ENCODE measurements at regions not wholly inside any gene's neighbourhood (a gene's known extent, or its start where the extent isn't known, plus 50 kb on each side); places are given as distances from the start of the nearest gene placed in this dataset.

DNA sequence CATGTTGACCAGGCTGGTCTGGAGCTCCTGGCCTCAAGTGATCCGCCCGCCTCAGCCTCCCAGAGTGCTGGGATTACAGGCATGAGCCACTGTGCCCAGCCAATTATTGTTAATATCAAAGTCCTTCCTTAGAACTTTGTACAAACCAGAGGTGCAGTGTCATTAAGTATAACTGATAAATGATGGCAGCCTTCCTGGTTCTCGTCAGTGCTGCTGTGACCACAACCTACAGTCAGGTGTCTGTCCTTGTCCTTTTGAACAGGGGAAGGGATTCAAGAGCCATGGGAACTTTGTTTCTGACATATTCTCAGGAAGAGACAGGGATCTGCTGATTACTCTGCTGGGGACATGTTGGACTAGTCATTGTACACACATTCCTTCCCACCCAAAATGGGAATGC lies 103.2 kb upstream of the TIAM2 start:
- H3K27ac ChIP-seq = no peak overlapping the region
- ChIA-PET POLR2A (ENCODE audit: low non-redundant PET) (no interaction called here), CTCF (interaction anchor here (0.7 kb wide), 1 partner anchor 21 kb away, joined by 3 read pairs; no protein-coding TSS in a partner anchor)
- TF ChIP-seq, protein P1, sequence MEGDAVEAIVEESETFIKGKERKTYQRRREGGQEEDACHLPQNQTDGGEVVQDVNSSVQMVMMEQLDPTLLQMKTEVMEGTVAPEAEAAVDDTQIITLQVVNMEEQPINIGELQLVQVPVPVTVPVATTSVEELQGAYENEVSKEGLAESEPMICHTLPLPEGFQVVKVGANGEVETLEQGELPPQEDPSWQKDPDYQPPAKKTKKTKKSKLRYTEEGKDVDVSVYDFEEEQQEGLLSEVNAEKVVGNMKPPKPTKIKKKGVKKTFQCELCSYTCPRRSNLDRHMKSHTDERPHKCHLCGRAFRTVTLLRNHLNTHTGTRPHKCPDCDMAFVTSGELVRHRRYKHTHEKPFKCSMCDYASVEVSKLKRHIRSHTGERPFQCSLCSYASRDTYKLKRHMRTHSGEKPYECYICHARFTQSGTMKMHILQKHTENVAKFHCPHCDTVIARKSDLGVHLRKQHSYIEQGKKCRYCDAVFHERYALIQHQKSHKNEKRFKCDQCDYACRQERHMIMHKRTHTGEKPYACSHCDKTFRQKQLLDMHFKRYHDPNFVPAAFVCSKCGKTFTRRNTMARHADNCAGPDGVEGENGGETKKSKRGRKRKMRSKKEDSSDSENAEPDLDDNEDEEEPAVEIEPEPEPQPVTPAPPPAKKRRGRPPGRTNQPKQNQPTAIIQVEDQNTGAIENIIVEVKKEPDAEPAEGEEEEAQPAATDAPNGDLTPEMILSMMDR (conservative IDR thresholded peaks at IDR 0.05; ENCODE audit: low read depth) = no peak
- no peak for DNase-seq (ENCODE audit: low spot score)

DNA sequence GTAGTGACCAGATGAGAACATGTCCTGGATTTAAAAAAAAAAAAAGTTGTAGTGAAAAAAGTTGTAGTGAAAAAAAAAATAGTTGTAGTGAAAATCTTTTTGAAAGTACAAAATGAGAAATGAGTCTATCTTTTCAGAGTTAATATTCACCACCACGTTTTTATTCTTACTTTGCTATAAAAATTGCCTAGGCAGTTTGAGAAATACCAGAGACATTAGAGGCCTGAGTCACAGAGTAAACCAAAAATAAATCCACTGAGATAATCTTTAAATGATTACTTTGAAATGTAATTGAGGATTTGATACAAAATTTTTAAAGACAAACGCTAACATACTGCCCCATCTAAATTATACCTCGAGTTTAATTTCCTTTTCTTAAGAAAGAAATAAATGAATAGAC lies 101.2 kb upstream of the TIAM2 start:
- DNase-seq (ENCODE audit: low spot score) = no peak
- H3K27ac ChIP-seq = no peak overlapping the region
- POLR2A ChIA-PET (ENCODE audit: low non-redundant PET) = no interaction called here
- TF ChIP-seq, protein P1 (conservative IDR thresholded peaks at IDR 0.05; ENCODE audit: low read depth) = no peak
- CTCF ChIA-PET = no interaction called here

DNA sequence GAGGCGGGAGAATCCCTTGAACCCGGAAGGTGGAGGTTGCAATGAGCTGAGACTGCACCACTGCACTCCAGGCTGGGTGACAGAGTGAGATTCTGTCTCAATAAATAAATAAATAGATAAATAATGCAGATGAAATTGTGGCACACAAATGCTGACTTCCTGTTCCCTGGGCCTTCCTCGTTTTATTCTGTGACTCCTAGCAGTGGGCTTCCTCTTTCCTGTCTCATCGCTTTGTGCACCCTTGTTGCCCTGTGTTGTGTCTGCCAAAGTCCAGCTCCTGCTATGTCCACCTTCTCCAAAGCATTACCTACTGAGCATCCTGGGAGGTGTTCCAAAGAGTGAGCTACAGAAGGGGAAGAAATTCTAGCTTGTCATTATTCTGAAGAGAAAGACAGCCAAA lies 100.2 kb upstream of the TIAM2 start:
- POLR2A ChIA-PET (ENCODE audit: low non-redundant PET) = no interaction called here
- H3K27ac ChIP-seq = no peak overlapping the region
- DNase-seq (ENCODE audit: low spot score) = no peak
- TF ChIP-seq, protein P1 (conservative IDR thresholded peaks at IDR 0.05; ENCODE audit: low read depth) = no peak
- CTCF ChIA-PET = interaction anchor here (0.8 to 1.2 kb wide), 2 partner anchors 27 to 219 kb away, joined by 3 read pairs; no protein-coding TSS in a partner anchor

DNA sequence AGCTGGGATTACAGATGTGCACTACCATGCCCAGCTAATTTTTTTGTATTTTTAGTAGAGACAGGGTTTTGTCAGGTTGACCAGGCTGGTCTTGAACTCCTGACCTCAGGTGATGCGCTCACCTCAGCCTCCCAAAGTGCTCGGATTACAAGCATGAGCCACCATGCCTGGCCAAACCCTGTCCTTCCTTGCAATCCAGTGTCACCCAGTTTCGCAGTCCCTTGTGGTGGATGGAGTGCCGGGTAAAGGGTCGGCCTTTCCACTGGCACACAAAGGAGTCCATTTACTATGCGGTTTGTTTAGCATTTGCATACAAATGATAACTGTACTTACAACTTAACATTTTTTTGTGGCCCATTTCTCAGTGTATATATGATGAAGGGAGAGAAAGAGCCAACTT lies 99.3 kb upstream of the TIAM2 start:
- ChIA-PET CTCF (interaction anchor here (0.8 kb wide), 1 partner anchor 28 kb away, joined by 3 read pairs; no protein-coding TSS in a partner anchor), POLR2A (ENCODE audit: low non-redundant PET) (no interaction called here)
- no peak for DNase-seq (ENCODE audit: low spot score)
- no peak overlapping the region for H3K27ac ChIP-seq
- TF ChIP-seq, protein P1 (conservative IDR thresholded peaks at IDR 0.05; ENCODE audit: low read depth) = no peak

DNA sequence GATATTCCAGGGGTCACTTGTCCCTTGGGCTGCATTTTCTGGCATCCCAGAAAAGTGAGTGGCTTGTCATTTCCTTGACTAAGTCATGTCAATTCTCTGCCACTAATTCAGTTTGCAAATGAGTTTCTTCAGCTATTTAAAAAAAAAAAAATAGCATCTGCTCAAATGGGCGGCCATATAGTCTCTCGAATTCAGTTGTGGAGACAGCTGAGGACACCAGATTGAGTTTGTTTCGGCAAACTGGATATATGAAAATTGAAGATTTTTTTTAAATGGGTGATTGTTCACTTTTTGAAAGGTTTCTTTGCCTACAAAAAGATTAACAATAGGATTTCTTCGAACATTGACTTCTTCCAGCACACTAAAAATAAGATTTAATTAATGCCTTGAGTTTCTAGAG lies 96.3 kb upstream of the TIAM2 start:
- TF ChIP-seq, protein P1 (conservative IDR thresholded peaks at IDR 0.05; ENCODE audit: low read depth) = no peak
- ChIA-PET CTCF (interaction anchor here (1.0 kb wide), 1 partner anchor 369 kb away, joined by 4 read pairs; no protein-coding TSS in a partner anchor), POLR2A (ENCODE audit: low non-redundant PET) (no interaction called here)
- H3K27ac ChIP-seq = no peak overlapping the region
- no peak for DNase-seq (ENCODE audit: low spot score)

DNA sequence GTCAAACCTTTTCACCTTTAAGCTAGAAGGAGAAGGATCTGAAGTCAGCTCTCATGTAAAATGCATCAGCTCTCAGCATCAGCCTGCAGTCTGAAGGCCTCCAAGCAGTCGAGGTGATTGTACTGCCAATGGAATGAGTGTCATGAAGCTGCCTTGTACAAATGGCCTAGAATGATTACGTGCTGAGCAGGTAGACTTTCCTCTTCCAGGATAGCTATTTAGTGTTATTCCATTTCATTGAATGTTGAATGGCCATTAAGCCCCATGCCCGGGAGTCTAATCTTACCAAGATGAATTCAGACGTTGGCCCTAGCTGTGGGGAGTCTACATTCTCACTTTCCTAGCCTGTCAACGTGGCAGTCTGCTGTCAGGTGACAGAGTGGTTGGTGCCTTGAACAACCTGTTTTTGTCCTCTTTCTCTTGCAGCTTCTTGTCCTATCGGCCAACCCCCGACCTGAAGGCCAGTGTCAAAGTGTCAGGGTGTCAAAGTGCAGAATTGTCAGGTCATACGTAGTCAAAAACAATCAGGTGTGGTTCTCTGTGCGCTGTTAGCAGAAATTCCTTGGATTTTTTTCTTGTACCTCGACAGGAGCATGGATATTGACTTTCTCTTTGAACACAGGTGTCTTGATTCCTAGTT lies 95.2 kb upstream of the TIAM2 start:
- TF ChIP-seq, protein P1 (conservative IDR thresholded peaks at IDR 0.05; ENCODE audit: low read depth) = no peak
- ChIA-PET CTCF (no interaction called here), POLR2A (ENCODE audit: low non-redundant PET) (no interaction called here)
- H3K27ac ChIP-seq = no peak overlapping the region
- no peak for DNase-seq (ENCODE audit: low spot score)

Measured in RWPE1 (cell line).